ENCODE measurements at regions not wholly inside any gene's neighbourhood (a gene's known extent, or its start where the extent isn't known, plus 50 kb on each side); places are given as distances from the start of the nearest gene placed in this dataset.

DNA sequence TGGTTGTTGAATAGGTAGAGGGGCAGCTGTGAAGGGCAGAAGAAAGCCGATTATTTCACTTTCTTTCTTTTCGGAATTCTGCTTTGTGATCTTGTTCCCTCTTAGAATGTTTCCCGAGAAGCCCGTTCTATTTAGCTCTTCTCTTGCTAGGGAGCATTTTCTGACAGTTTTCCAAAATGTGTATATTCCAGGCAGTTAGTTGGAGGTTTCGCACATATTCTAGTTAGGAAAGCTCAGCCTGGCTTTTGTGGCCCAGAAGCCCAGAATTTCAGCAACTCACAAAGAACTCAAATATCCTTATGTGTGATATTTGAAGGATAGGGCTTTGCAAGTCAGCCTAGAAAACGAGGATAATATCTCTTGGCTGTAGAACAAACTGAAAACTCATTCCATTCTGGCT lies 461.0 kb upstream of the C9orf72 start:
- no peak for DNase-seq

GRCh38 chr9:28037968-28038367 lies 464.7 kb upstream of the C9orf72 start:
- DNase-seq = no peak

GRCh38 chr9:28045051-28045450 lies 471.8 kb upstream of the C9orf72 start:
- no peak for DNase-seq

DNA sequence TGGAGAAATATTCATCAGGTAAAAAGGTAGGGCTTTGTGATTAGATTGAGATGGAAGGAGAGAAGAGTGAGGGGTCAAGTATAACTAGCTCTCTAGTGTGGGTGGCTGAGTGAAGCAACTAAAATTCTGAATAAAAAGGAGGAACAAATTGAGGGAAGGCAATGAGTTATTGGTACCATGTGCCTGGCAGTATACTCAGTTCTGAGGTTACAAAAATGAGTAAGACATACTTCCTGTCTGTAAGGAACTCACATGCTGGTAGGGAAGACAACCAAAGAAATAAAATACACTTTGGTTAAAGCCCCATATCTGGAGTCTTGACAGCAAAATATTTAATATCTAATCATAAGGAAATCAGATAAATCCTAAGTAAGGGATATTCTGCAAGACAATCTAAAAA lies 476.8 kb upstream of the C9orf72 start:
- DNase-seq = no peak

- DNase-seq = no peak
Observed at GRCh38 chr9:28050941-28051340, 477.7 kb upstream of the C9orf72 start.

DNA sequence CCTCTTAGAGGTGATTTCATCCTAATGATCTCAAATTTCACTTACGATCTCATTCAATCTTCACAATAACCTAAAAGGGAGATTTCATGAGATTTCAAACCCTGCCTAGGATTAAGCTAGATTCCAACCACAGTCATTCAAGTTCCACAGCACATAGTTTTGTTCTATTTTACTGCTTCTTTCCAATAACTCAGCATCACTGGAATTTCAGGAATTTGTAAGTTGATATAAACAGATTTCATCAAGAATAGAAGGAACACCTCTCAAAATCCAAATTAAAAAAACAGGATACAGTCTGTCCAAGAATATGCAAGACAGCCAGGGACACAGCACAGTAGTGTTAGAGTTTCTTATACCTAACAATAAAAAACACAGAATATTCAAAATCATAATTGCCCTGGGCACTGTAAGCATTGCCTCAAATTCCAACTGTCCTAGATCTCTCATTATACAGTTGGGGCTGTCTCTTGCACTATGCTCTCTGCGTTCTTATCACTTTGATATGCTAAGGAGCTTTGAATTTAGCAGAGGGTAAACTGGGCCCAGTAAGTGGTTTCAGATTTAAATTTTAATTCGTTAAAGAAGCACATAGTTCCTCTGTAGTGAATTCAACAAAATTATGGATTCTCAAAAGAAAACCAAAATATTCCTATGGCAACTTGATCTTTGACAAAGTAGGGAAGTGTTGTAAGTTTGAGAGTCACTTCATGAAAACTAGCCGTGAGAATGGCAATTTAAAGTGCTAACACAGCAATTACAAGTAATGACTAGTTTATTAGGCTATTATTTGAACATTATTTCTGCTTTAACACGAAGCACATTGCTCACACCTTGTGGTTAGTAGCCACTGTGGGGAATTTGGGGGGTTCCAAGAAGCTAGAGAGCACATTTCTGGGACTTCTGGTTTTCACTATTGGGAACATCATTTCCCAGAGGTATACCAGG lies 478.6 kb upstream of the C9orf72 start:
- DNase-seq = no peak

- DNase-seq = no peak
Observed at GRCh38 chr9:28053096-28053777, 480.0 kb upstream of the C9orf72 start.

DNA sequence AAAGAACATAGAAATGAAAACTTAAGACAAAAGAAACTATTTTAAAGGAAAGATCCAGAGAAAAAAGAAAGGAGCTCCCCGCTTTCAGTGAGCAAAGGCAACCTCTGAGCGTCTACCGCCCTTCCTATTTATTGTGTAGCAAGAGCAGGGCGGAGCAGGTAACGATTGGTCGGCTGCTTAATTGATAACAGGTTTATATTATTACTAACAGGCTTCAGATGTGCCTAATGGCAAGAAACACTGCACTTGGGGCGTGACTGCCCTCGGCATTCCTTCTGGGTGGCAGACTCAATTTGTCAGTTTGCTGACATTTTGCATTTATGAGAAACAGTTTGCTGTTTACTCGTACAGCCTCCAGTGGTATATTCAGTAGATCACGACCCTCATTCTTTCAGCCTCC lies 482.7 kb upstream of the C9orf72 start:
- DNase-seq = no peak

DNA sequence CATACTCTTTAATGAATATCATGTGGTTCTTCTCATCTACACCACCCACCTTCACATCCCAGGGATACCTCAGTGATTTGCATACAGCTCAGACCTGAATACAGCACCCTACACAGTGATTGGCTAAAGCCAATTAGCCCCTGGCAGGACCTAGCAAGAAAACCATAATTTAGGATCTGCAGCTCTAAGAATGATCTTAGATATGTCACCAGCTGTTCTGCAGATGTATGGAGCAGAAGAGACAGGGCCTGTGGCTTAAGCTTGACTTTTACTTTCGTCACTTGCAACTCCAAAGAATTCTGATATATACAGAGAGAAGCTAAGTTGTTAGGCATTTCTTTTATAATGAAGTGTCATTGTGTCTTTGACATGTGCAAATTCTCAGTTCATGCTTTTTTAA lies 483.2 kb upstream of the C9orf72 start:
- DNase-seq = no peak

DNA sequence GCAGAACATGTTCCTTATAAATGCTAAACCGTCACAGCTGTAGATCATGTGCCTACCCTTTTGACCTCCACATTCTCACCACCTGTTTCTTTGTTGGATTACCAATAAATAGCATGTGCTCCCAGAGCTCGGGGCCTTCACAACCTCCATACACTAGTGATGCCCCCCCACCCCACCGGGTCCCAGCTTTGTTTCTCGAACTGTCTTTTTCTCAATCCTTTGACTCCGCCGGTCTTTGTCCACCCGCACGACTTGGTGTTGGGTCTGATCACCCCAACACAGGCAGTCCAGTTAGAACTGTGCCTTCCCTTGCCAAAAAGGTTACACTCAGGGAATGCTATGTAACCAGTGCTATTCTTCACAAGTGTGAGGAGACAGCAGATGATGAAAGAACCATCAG lies 485.9 kb upstream of the C9orf72 start:
- no peak for DNase-seq

- DNase-seq = no peak
Observed at GRCh38 chr9:28064241-28064815, 491.0 kb upstream of the C9orf72 start.

DNA sequence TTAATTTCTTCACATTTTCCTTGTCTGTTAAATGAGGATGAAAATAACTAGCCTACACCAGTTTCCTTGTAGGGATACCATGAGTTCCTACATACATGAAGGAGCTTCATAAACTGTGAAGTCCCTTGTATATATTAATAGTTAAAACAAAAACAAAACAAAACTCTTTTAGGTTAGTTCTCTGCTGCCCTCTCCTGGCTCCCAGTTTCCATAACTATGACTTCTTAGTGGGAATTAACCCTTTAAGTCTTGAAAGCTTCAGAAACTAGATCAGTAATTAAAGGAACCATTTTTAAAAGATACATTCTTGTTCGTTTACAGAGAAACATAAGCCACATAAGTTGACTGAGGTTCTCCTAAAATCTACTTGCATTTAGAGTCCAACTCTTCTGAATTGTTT lies 500.0 kb upstream of the C9orf72 start:
- DNase-seq = no peak

DNA sequence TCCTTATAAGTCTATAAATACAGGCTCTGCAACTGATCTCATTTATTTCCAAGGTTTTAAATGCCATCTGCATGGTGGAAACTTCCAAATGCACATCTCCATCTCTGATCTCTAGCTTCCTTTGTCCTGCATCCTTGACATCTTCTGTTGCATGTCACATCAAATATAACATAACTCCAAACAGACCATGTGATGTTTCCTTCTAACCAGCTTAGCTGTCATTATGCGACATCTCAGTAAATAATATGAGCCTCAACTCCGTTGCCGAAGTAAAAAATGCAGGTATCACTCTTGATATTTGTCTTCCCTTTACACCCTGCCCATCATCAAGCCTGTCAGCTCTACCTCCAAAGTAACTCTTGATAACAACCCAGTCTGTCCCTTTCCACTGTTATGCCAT lies 506.4 kb upstream of the C9orf72 start:
- DNase-seq = no peak

DNA sequence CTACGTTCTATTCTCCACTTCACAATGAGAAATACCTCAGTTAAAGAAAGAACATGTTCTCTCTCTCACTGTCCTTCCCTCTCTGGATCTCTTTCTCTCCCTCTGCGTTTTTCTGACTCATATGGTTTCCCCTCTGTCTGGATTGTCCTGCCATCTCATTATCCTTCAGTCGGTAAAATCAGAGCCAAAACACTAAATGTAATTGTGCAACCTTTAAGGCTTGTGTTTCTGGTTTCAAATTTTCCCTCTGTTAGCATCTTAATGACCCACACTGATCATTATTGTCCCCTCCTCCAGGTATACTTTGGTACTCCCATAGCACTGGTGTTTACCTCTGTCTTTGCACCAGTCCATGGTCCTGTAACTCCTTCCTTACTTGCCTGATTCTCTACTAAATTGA lies 509.4 kb upstream of the C9orf72 start:
- DNase-seq = no peak

- no peak for DNase-seq
Observed at GRCh38 chr9:28086881-28087280, 513.6 kb upstream of the C9orf72 start.

DNA sequence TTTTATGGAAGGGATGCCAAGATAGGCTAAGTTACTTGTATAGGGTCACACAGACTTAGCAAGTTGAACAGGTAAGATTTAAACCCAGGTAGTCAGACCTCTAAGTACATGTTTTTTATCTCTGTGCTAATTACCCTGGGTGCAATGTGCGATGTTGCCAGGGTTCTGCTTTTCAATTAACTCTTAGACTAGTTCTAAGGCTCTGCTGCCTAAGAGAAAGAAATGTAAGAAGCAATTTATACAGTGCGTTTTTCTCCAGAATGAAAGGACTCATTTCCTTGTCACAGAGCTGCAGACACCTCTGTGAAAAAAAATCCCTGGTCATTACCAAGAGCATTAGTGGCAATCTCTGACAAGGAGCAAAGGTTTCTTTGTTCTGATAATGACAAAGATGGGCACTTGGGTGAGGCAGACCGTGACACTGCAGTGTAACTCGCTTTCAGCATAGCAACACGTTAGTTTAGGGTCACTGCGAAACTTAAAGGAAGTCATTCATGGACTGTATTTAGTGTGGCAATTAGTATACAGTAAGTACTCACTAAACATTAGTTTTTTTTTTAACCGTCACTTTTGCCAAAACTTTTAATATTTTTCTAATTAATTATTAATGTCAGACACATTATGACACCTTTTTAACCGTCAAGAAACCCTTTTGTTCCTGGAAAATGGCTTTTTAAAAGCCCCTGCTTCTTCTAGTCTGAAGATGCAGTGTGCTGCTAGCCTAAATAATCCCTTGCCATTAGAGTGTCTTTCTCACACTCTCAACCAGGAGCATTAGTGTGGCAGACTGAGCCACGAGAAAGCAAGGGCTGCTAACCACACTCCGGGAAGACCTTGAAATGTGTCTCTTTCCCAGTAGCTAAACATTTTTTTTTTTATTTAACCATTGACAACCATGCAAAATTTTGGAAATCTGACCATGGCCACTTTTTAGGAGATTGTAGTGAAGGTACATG lies 520.0 kb upstream of the C9orf72 start:
- DNase-seq = peak; percentile 38

DNA sequence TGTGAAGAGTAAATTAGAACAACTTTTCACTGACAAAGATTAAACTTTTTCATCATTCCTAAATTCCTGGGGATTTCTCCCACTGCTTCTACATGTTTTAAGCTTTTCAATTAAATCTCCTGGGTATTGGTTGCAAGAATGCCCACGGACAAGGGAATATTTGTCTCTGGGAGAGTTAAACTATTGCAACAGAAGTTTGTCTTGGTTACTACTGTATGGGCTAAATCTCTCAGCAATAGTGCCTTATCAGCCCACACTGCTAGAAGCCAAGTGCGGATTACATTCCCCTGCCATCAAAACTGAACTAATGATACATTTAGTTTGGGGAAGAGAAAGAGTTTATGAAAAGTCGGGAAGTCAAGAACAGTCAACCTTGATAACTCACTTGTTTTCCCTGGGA lies 528.2 kb upstream of the C9orf72 start:
- no peak for DNase-seq

- DNase-seq = no peak
Observed at GRCh38 chr9:28105001-28105400, 531.7 kb upstream of the C9orf72 start.

DNA sequence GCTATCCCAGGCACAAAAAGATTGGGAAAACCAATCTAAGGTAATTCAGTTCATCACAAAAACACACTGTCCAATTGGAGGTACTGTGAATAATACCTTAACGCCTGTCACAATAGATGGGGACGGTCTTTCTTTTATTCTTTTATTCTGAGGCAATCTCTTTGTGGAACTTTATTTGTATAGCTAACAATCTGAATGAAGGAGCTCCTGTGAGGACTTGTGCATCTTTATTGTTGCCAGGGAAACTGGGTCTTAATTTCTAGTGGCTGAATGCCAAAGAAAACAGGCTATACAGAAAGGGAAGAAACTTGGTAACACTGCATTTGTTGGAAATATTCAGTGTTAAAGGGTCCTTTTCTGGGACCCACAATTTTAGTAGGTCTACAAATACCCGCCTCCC lies 546.9 kb upstream of the C9orf72 start:
- DNase-seq = peak; percentile 72

DNA sequence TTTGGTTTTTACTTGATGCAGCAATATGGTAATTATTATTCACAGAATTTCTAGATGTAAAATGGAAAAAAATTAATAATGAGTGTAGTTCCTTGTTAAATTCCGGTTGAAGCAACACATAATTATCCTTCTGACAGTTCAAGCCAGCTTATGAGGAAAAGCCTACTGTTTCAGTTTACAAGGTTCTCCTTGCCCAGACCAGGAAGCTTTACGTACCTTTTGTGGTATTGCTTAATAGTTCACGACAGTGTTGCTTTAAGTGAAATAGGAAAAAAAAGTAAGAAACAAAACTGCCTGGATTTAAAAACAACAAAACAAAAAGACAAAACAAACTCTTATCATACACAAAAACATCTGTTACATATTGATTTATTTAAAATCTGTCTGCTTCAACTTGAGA lies 547.3 kb upstream of the C9orf72 start:
- DNase-seq = no peak

GRCh38 chr9:28121366-28121765 lies 548.1 kb upstream of the C9orf72 start:
- DNase-seq = no peak

DNA sequence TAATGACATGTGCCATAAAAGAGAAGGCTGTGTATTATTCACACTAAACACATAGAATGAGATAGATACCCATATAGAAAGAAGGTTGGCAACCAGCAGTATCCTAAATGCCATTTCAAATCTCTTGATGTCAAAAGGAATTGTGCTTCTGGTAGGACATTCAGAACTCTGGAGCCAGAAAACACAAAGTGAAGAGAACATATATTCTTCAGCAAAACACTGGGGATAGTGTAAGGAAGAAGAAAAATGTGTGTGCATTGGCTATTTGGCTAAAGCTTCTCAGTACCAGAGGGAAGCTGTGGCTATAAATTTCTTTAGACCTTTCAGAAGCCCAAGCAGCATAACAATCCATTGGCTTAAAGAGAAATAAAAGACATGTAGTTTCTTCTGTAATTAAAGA lies 551.6 kb upstream of the C9orf72 start:
- DNase-seq = no peak

- no peak for DNase-seq
Observed at GRCh38 chr9:28127101-28127500, 553.8 kb upstream of the C9orf72 start.

All from NCI-H1436 treated with DMSO at 0.1 percent for 48 hours (cell line).